Mucosa of descending colon (tissue), 3 donors: ENCODE measurements at regions not wholly inside any gene's neighbourhood (a gene's known extent, or its start where the extent isn't known, plus 50 kb on each side); places are given as distances from the start of the nearest gene placed in this dataset.

Experiments used
- ATAC-seq: fragments of 200-7000 bp; cut with Tn5 transposase; one replicate; pipeline ENCODE4 v1.9.1; 2020; ENCODE audit warnings: mild to moderate bottlenecking, moderate library complexity
- DNase-seq, 3 donors: peaks; one replicate each; pipeline ENCODE4 v3.0.0-alpha.2; 2020
- H3K36me3 ChIP-seq: fragments of 200-600 bp; one replicate; pipeline ENCODE4 v1.8.0; 2021; ENCODE audit warnings: low read depth, mild to moderate bottlenecking
- H3K4me1 ChIP-seq: fragments of 200-600 bp; one replicate; pipeline ENCODE4 v1.8.0; 2021; ENCODE audit warnings: low read depth, mild to moderate bottlenecking
- H3K4me3 ChIP-seq: fragments of 200-600 bp; one replicate; pipeline ENCODE4 v1.8.0; 2021; ENCODE audit warnings: mild to moderate bottlenecking
- H3K9me3 ChIP-seq: fragments of 200-600 bp; one replicate; pipeline ENCODE4 v1.8.0; 2021; ENCODE audit warnings: mild to moderate bottlenecking
- CTCF ChIP-seq: fragments of 200-600 bp; IDR thresholded peaks from one replicate; pipeline ENCODE4 v1.8.0; 2022; ENCODE audit warnings: antibody characterized with exemption, mild to moderate bottlenecking
- intact Hi-C, 2 donors: fragments of 100-400 bp; cut with DNase I in 1 of 2; cut with micrococcal nuclease in 1 of 2; formaldehyde crosslinking; loops; one replicate each; pipeline versions ENCODE4 v1.11.0 to v1.11.1; 2022; cut with DNase I, micrococcal nuclease
- donor health status: DM: no; HTN: no; CAD: no; lungs with moderate emphysema.
- donor health status: DM: no; HTN: no; CAD: no.
- donor health status: DM: no; HTN: yes; CAD: no.

GRCh38 chr22:48870436-48870835 is 957.2 kb downstream of the BRD1 start:
- intact Hi-C loops: no loop called here
- no peak for DNase-seq
- Histone ChIP-seq H3K9me3 (no peaks in the 10 kb centered on the region), H3K36me3 (no peaks in the 10 kb centered on the region), H3K4me3 (no peak overlapping the region), H3K4me1 (no peaks in the 10 kb centered on the region)
- TF ChIP-seq CTCF: no peak
- no peak for ATAC-seq

GRCh38 chr22:48869788-48870187 is 957.9 kb downstream of the BRD1 start:
- DNase-seq: no peak
- intact Hi-C loops: no loop called here
- no peak overlapping the region for H3K4me3 ChIP-seq
- no peaks in the 10 kb centered on the region for H3K36me3 ChIP-seq
- ATAC-seq: no peak
- H3K4me1 ChIP-seq: no peaks in the 10 kb centered on the region
- TF ChIP-seq CTCF: no peak
- H3K9me3 ChIP-seq: no peaks in the 10 kb centered on the region

- no peak overlapping the region for H3K4me3 ChIP-seq
- no peaks in the 10 kb centered on the region for H3K9me3 ChIP-seq
- ATAC-seq (no peak), DNase-seq (peak in 1 of 3 donors; percentile 22)
- H3K4me1 ChIP-seq: no peaks in the 10 kb centered on the region
- TF ChIP-seq CTCF: no peak
- no peaks in the 10 kb centered on the region for H3K36me3 ChIP-seq
- intact Hi-C loops: no loop called here
These were observed 958.5 kb downstream of the BRD1 start for GRCh38 chr22:48869161-48869560.

GRCh38 chr22:48868554-48868953 is 959.1 kb downstream of the BRD1 start:
- intact Hi-C loops: no loop called here
- Histone ChIP-seq H3K4me1 (no peaks in the 10 kb centered on the region), H3K4me3 (no peak overlapping the region), H3K9me3 (no peaks in the 10 kb centered on the region), H3K36me3 (no peaks in the 10 kb centered on the region)
- ATAC-seq (no peak), DNase-seq (no peak)
- no peak for TF ChIP-seq CTCF

GRCh38 chr22:48867891-48868290 is 959.8 kb downstream of the BRD1 start:
- Histone ChIP-seq H3K4me3 (no peak overlapping the region), H3K36me3 (no peaks in the 10 kb centered on the region), H3K4me1 (no peaks in the 10 kb centered on the region), H3K9me3 (no peaks in the 10 kb centered on the region)
- ATAC-seq (no peak), DNase-seq (peak in 1 of 3 donors; percentile 27)
- intact Hi-C loops: no loop called here
- TF ChIP-seq CTCF: no peak

- Histone ChIP-seq H3K4me1 (no peaks in the 10 kb centered on the region), H3K36me3 (no peaks in the 10 kb centered on the region), H3K9me3 (no peaks in the 10 kb centered on the region), H3K4me3 (no peak overlapping the region)
- DNase-seq (peak in 1 of 3 donors; percentile 17), ATAC-seq (no peak)
- intact Hi-C loops: no loop called here
- TF ChIP-seq CTCF: no peak
These were observed 960.6 kb downstream of the BRD1 start for GRCh38 chr22:48866906-48867681.
